NOMO-1 (cell line): ENCODE measurements at regions not wholly inside any gene's neighbourhood (a gene's known extent, or its start where the extent isn't known, plus 50 kb on each side); places are given as distances from the start of the nearest gene placed in this dataset.
A peak's percentile ranks its signal among the peaks of the same experiment; 100 is the strongest.
"Not testable (repeated sequence)": the region's sequence is repeated elsewhere in the genome, so short reads cannot be mapped to it uniquely, and the experiment has no call there.

Source experiments
- DNase-seq, 2 experiments: peaks; one replicate each; lab custom pipeline; 2025; ENCODE audit not compliant: unreplicated experiment in 2 of 2; lab: John Stamatoyannopoulos, UW

- DNase-seq: no peak
Observed at GRCh38 chr10:28137907-28138880, 139.3 kb upstream of the ODAD2 start.

GRCh38 chr10:28135258-28135657, 136.4 kb upstream of the ODAD2 start:
- DNase-seq: no peak

- DNase-seq: no peak
Observed at GRCh38 chr10:28130267-28130666, 131.4 kb upstream of the ODAD2 start.

GRCh38 chr10:28127881-28128280, 129.0 kb upstream of the ODAD2 start:
- DNase-seq: no peak

- DNase-seq: no peak
Observed at GRCh38 chr10:28125701-28126100, 126.8 kb upstream of the ODAD2 start.

- DNase-seq: no peak
Observed at GRCh38 chr10:28120795-28121194, 121.9 kb upstream of the ODAD2 start.

- no peak for DNase-seq
Observed at GRCh38 chr10:28120043-28120749, 121.3 kb upstream of the ODAD2 start.

- DNase-seq: no peak
Observed at GRCh38 chr10:28118985-28119628, 120.2 kb upstream of the ODAD2 start.

- DNase-seq: no peak
Observed at GRCh38 chr10:28113202-28113601, 114.3 kb upstream of the ODAD2 start.

- no peak for DNase-seq
Observed at GRCh38 chr10:28111712-28112111, 112.8 kb upstream of the ODAD2 start.

- no peak for DNase-seq
Observed at GRCh38 chr10:28105561-28105960, 106.7 kb upstream of the ODAD2 start.

- DNase-seq: no peak
Observed at GRCh38 chr10:28097633-28098032, 98.8 kb upstream of the ODAD2 start.

- no peak for DNase-seq
Observed at GRCh38 chr10:28095791-28096378, 97.0 kb upstream of the ODAD2 start.

- DNase-seq: no peak
Observed at GRCh38 chr10:28094121-28094520, 95.2 kb upstream of the ODAD2 start.

GRCh38 chr10:28091913-28092312, 93.0 kb upstream of the ODAD2 start:
- DNase-seq: no peak

- DNase-seq: no peak
Observed at GRCh38 chr10:28090506-28090905, 91.6 kb upstream of the ODAD2 start.

- no peak for DNase-seq
Observed at GRCh38 chr10:28089467-28089866, 90.6 kb upstream of the ODAD2 start.

GRCh38 chr10:28087661-28088351, 88.9 kb upstream of the ODAD2 start:
- DNase-seq: peak in 1 of 2 experiments; percentile 83

- not testable (repeated sequence) for DNase-seq
Observed at GRCh38 chr10:28085760-28086159, 86.9 kb upstream of the ODAD2 start.

GRCh38 chr10:28082885-28083284, 84.0 kb upstream of the ODAD2 start:
- no peak for DNase-seq
